Karpas-422 (cell line): ENCODE measurements at regions not wholly inside any gene's neighbourhood (a gene's known extent, or its start where the extent isn't known, plus 50 kb on each side); places are given as distances from the start of the nearest gene placed in this dataset.

Experiments
- DNase-seq: peaks from one replicate; pipeline ENCODE4 v3.0.0-alpha.2; 2015
- H2AFZ ChIP-seq: fragments of 200-600 bp; sonication (generic); 2 replicates; pipeline ENCODE4 v1.6.1; 2014; ENCODE audit warnings: antibody characterized with exemption, low read length, mixed read lengths
- H3K27ac ChIP-seq: fragments of 200-600 bp; sonication (generic); 2 replicates; pipeline ENCODE4 v1.5.1; 2014; ENCODE audit warnings: mild to moderate bottlenecking, low read length, moderate library complexity
- H3K27me3 ChIP-seq: fragments of 200-600 bp; sonication (generic); 2 replicates; pipeline ENCODE4 v1.6.1; 2014; ENCODE audit warnings: low read length, mixed read lengths
- H3K36me3 ChIP-seq: fragments of 200-600 bp; sonication (generic); 2 replicates; pipeline ENCODE4 v1.6.1; 2014; ENCODE audit warnings: low read length, mixed read lengths; ENCODE audit not compliant: insufficient read depth
- H3K4me1 ChIP-seq: fragments of 200-600 bp; sonication (generic); 2 replicates; pipeline ENCODE4 v1.6.1; 2014; ENCODE audit warnings: mild to moderate bottlenecking, low read length, mixed read lengths
- H3K4me2 ChIP-seq: fragments of 200-600 bp; sonication (generic); 2 replicates; pipeline ENCODE4 v1.6.1; 2014; ENCODE audit warnings: low read length, low read depth, mild to moderate bottlenecking; ENCODE audit not compliant: poor library complexity, severe bottlenecking
- H3K4me3 ChIP-seq: fragments of 200-600 bp; sonication (generic); 2 replicates; pipeline ENCODE4 v1.5.1; 2014; ENCODE audit warnings: mild to moderate bottlenecking, antibody characterized with exemption, low read length, mixed read lengths
- H3K79me2 ChIP-seq: fragments of 200-600 bp; sonication (generic); 2 replicates; pipeline ENCODE4 v1.6.1; 2014; ENCODE audit warnings: mild to moderate bottlenecking, low read length, mixed read lengths
- H3K9ac ChIP-seq: fragments of 200-600 bp; sonication (generic); 2 replicates; pipeline ENCODE4 v1.6.0; 2014; ENCODE audit warnings: low read length
- H3K9me2 ChIP-seq: fragments of 200-600 bp; sonication (generic), shearing (Covaris generic); replicated peaks from 2 replicates; pipeline ENCODE4 v1.6.0; 2014; ENCODE audit warnings: mild to moderate bottlenecking, low read length, moderate library complexity; ENCODE audit not compliant: insufficient read depth
- H3K9me3 ChIP-seq: fragments of 300-700, 200-600 bp; sonication (generic); 2 replicates; pipeline ENCODE4 v1.6.1; 2014; ENCODE audit warnings: low read length, mixed read lengths
- H4K20me1 ChIP-seq: fragments of 200-600 bp; sonication (generic); 2 replicates; pipeline ENCODE4 v1.6.1; 2014; ENCODE audit warnings: mild to moderate bottlenecking, antibody characterized with exemption, low read length, low read depth; ENCODE audit not compliant: insufficient read depth

GRCh38 chr20:6999381-6999780 is 231.9 kb downstream of the BMP2 start:
- Histone ChIP-seq H4K20me1 (no peaks in the 10 kb centered on the region), H2AFZ (no peak overlapping the region)

GRCh38 chr20:7003598-7003997 is 236.1 kb downstream of the BMP2 start:
- H3K36me3 ChIP-seq = no peaks in the 10 kb centered on the region
- H3K9me2 ChIP-seq = no peaks in the 10 kb centered on the region
- no peaks in the 10 kb centered on the region for H3K79me2 ChIP-seq
- no peak overlapping the region for H3K4me3 ChIP-seq
- no peak overlapping the region for H2AFZ ChIP-seq
- H3K9me3 ChIP-seq = peaks cover 17% of the 10 kb centered on the region
- no peaks in the 10 kb centered on the region for H3K27me3 ChIP-seq
- no peak overlapping the region for H3K4me2 ChIP-seq
- no peak overlapping the region for H3K9ac ChIP-seq
- no peak overlapping the region for H3K27ac ChIP-seq
- H4K20me1 ChIP-seq = no peaks in the 10 kb centered on the region
- DNase-seq = no peak
- no peaks in the 10 kb centered on the region for H3K4me1 ChIP-seq

More at GRCh38 chr20:6999381-6999780, 231.9 kb downstream of the BMP2 start:
- no peaks in the 10 kb centered on the region for H3K27me3 ChIP-seq
- no peak overlapping the region for H3K9ac ChIP-seq
- H3K36me3 ChIP-seq = no peaks in the 10 kb centered on the region
- no peak overlapping the region for H3K27ac ChIP-seq
- H3K4me1 ChIP-seq = no peaks in the 10 kb centered on the region
- no peak for DNase-seq
- no peaks in the 10 kb centered on the region for H3K9me2 ChIP-seq
- no peak overlapping the region for H3K4me2 ChIP-seq
- no peaks in the 10 kb centered on the region for H3K79me2 ChIP-seq
- H3K9me3 ChIP-seq = peaks cover 16% of the 10 kb centered on the region
- H3K4me3 ChIP-seq = no peak overlapping the region

- Histone ChIP-seq H3K36me3 (no peaks in the 10 kb centered on the region), H3K9ac (no peak overlapping the region), H3K4me1 (no peaks in the 10 kb centered on the region), H3K27me3 (no peaks in the 10 kb centered on the region), H3K9me3 (peaks cover 17% of the 10 kb centered on the region), H3K4me3 (no peak overlapping the region), H3K27ac (no peak overlapping the region), H4K20me1 (no peaks in the 10 kb centered on the region), H3K9me2 (no peaks in the 10 kb centered on the region), H3K4me2 (no peak overlapping the region), H3K79me2 (no peaks in the 10 kb centered on the region), H2AFZ (no peak overlapping the region)
- DNase-seq = no peak
Observed at GRCh38 chr20:7004801-7005200, 237.3 kb downstream of the BMP2 start.

- Histone ChIP-seq H3K27ac (no peak overlapping the region), H3K9ac (no peak overlapping the region), H3K4me3 (no peak overlapping the region), H3K4me2 (no peak overlapping the region), H2AFZ (no peak overlapping the region), H3K36me3 (no peaks in the 10 kb centered on the region), H3K79me2 (no peaks in the 10 kb centered on the region), H3K9me3 (peaks cover 29% of the 10 kb centered on the region), H3K9me2 (no peaks in the 10 kb centered on the region), H3K27me3 (no peaks in the 10 kb centered on the region), H3K4me1 (no peaks in the 10 kb centered on the region), H4K20me1 (no peaks in the 10 kb centered on the region)
- no peak for DNase-seq
Observed at GRCh38 chr20:7010527-7010926, 243.0 kb downstream of the BMP2 start.

- Histone ChIP-seq H3K4me3 (no peak overlapping the region), H3K9me3 (peaks cover 34% of the 10 kb centered on the region), H3K4me1 (no peaks in the 10 kb centered on the region), H3K79me2 (no peaks in the 10 kb centered on the region), H3K36me3 (no peaks in the 10 kb centered on the region), H3K9ac (no peak overlapping the region), H4K20me1 (no peaks in the 10 kb centered on the region), H3K27ac (no peak overlapping the region), H3K4me2 (no peak overlapping the region), H2AFZ (no peak overlapping the region), H3K9me2 (no peaks in the 10 kb centered on the region), H3K27me3 (no peaks in the 10 kb centered on the region)
- DNase-seq = no peak
Observed at GRCh38 chr20:7015257-7015656, 247.8 kb downstream of the BMP2 start.

GRCh38 chr20:7022597-7022996 is 255.1 kb downstream of the BMP2 start:
- Histone ChIP-seq H3K27ac (no peak overlapping the region), H3K9ac (no peak overlapping the region), H3K4me2 (no peak overlapping the region), H3K4me3 (no peak overlapping the region), H3K9me3 (peaks cover 41% of the 10 kb centered on the region), H3K27me3 (no peaks in the 10 kb centered on the region), H3K9me2 (no peaks in the 10 kb centered on the region), H4K20me1 (no peaks in the 10 kb centered on the region), H3K79me2 (no peaks in the 10 kb centered on the region), H3K36me3 (no peaks in the 10 kb centered on the region), H2AFZ (no peak overlapping the region), H3K4me1 (no peaks in the 10 kb centered on the region)
- no peak for DNase-seq

- H3K27me3 ChIP-seq = no peaks in the 10 kb centered on the region
- no peak overlapping the region for H3K9ac ChIP-seq
- no peak overlapping the region for H3K27ac ChIP-seq
- no peak overlapping the region for H3K4me3 ChIP-seq
- H3K4me2 ChIP-seq = no peak overlapping the region
- no peaks in the 10 kb centered on the region for H4K20me1 ChIP-seq
- no peaks in the 10 kb centered on the region for H3K36me3 ChIP-seq
- H2AFZ ChIP-seq = no peak overlapping the region
- H3K9me2 ChIP-seq = no peaks in the 10 kb centered on the region
- H3K4me1 ChIP-seq = no peaks in the 10 kb centered on the region
- H3K9me3 ChIP-seq = peaks cover 43% of the 10 kb centered on the region
- H3K79me2 ChIP-seq = no peaks in the 10 kb centered on the region
- no peak for DNase-seq
Observed at GRCh38 chr20:7025635-7026034, 258.1 kb downstream of the BMP2 start.

GRCh38 chr20:7029019-7029418 is 261.5 kb downstream of the BMP2 start:
- Histone ChIP-seq H3K9me2 (no peaks in the 10 kb centered on the region), H3K4me2 (no peak overlapping the region), H2AFZ (no peak overlapping the region), H3K4me1 (no peaks in the 10 kb centered on the region), H4K20me1 (no peaks in the 10 kb centered on the region), H3K9ac (no peak overlapping the region), H3K27ac (no peak overlapping the region), H3K36me3 (no peaks in the 10 kb centered on the region), H3K79me2 (no peaks in the 10 kb centered on the region), H3K4me3 (no peak overlapping the region), H3K27me3 (no peaks in the 10 kb centered on the region), H3K9me3 (peaks cover 31% of the 10 kb centered on the region)
- no peak for DNase-seq

GRCh38 chr20:7031222-7031621 is 263.7 kb downstream of the BMP2 start:
- H2AFZ ChIP-seq = no peak overlapping the region
- H3K9ac ChIP-seq = no peak overlapping the region
- H3K79me2 ChIP-seq = no peaks in the 10 kb centered on the region
- no peaks in the 10 kb centered on the region for H3K36me3 ChIP-seq
- no peaks in the 10 kb centered on the region for H3K9me2 ChIP-seq
- H4K20me1 ChIP-seq = no peaks in the 10 kb centered on the region
- H3K9me3 ChIP-seq = peaks cover 16% of the 10 kb centered on the region
- H3K27ac ChIP-seq = no peak overlapping the region
- no peak overlapping the region for H3K4me2 ChIP-seq
- DNase-seq = no peak
- no peaks in the 10 kb centered on the region for H3K27me3 ChIP-seq
- no peak overlapping the region for H3K4me3 ChIP-seq
- no peaks in the 10 kb centered on the region for H3K4me1 ChIP-seq
